ENCODE measurements at regions not wholly inside any gene's neighbourhood (a gene's known extent, or its start where the extent isn't known, plus 50 kb on each side); places are given as distances from the start of the nearest gene placed in this dataset.

DNA sequence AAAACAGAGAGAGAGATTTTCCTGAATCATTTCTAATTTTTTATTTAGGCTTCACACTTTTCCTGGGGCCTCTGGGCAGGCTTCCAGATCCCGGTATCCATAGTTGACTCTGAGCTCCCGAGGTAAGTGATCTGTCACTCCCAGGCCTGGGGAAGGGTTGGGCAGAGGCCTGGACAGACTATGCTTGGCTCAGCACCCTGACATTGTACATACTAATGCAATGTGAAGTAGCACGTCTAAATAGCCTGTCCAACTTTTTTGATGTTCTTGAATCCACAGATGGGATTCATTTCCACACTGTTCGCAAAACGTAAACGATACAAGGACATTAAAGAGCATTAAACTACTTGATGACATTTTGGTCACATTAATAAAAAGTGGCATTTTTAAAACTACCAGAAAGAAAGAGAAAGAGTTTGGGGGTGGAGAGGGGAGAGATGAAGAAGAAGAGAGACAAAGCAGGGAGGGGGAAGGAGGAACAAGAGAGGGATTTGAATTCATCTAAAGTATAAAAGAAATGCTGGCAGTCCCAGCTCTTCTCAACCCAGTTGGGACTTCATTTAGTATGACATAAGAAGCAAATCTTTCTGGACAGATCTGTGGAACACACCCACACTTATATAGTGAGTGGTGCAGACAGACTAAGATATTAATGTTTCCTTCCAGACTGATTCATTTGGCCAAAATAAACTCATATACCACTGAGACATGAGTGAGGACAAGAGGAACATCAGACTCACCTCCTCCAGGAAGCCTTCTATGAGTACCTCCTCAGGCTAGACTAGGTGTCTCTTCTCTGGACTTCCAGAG is 514.2 kb downstream of the SOX6 start:
- TF ChIP-seq POLR2AphosphoS5 (IDR thresholded peaks at IDR 0.05; ENCODE audit: borderline replicate concordance, low read depth, low read length) = no peak
- TF ChIP-seq EZH2 (IDR thresholded peaks at IDR 0.05) = no peak
- TF ChIP-seq FOXP2 (optimal IDR thresholded peaks at IDR 0.05; ENCODE audit: control extremely low read depth, extremely low read length, insufficient read depth) = no peak

Data from SK-N-MC (cell line).